WERI-Rb-1 (cell line): ENCODE measurements at regions not wholly inside any gene's neighbourhood (a gene's known extent, or its start where the extent isn't known, plus 50 kb on each side); places are given as distances from the start of the nearest gene placed in this dataset.

Experiments used
- DNase-seq: peaks from one replicate; pipeline ENCODE4 v3.0.0-alpha.2; 2020
- H3K27ac ChIP-seq: fragments of 250-450 bp; sonication (Bioruptor Pico); 2 replicates; pipeline ENCODE4 v1.5.1; 2020; ENCODE audit warnings: mild to moderate bottlenecking, moderate library complexity
- H3K27me3 ChIP-seq: fragments of 250-450 bp; sonication (Bioruptor Pico); 2 replicates; pipeline ENCODE4 v1.5.1; 2021; ENCODE audit warnings: mild to moderate bottlenecking, low read depth, moderate library complexity; ENCODE audit not compliant: insufficient read depth, severe bottlenecking
- H3K36me3 ChIP-seq: fragments of 250-450 bp; sonication (Bioruptor Pico); 2 replicates; pipeline ENCODE4 v1.5.1; 2020; ENCODE audit warnings: mild to moderate bottlenecking, moderate library complexity
- H3K4me3 ChIP-seq: 2 replicates; pipeline ENCODE4 v1.5.1; 2011; ENCODE audit warnings: low read depth, mild to moderate bottlenecking, control low read depth, low read length
- H3K9me3 ChIP-seq: fragments of 250-450 bp; sonication (Bioruptor Pico); 2 replicates; pipeline ENCODE4 v1.5.1; 2021; ENCODE audit warnings: mild to moderate bottlenecking, moderate library complexity; ENCODE audit not compliant: severe bottlenecking
- CTCF ChIP-seq: IDR thresholded peaks from 2 replicates; pipeline ENCODE4 v1.5.1; 2011; ENCODE audit warnings: low read depth, mild to moderate bottlenecking, control low read depth, inconsistent platforms, low read length

DNA sequence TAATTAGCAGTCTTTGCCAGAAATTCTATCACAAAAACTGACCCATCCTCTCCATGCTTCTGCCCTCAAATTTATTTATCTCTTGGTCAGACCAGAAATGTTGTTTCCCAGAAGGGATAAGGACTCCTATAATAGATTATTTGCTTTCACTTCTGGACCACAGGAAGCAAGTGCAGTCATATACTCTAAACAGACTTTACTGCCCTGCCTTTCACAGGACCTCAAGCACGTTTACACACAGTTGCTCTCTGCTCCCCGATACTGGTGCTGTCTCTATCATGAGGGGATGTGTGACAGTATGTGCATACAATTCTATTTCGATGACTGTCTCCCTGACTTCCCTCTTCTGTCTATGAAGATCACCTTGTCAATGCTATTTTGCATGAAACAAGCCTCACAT, 205.5 kb upstream of the TGFBR2 start:
- Histone ChIP-seq H3K4me3 (no peak overlapping the region), H3K27ac (no peak overlapping the region), H3K9me3 (no peaks in the 10 kb centered on the region), H3K27me3 (no peaks in the 10 kb centered on the region), H3K36me3 (no peaks in the 10 kb centered on the region)
- TF ChIP-seq CTCF = no peak
- DNase-seq = no peak

GRCh38 chr3:30401971-30402370, 204.4 kb upstream of the TGFBR2 start:
- Histone ChIP-seq H3K27ac (no peak overlapping the region), H3K27me3 (no peaks in the 10 kb centered on the region), H3K4me3 (no peak overlapping the region), H3K36me3 (no peaks in the 10 kb centered on the region), H3K9me3 (no peaks in the 10 kb centered on the region)
- no peak for DNase-seq
- TF ChIP-seq CTCF = no peak

DNA sequence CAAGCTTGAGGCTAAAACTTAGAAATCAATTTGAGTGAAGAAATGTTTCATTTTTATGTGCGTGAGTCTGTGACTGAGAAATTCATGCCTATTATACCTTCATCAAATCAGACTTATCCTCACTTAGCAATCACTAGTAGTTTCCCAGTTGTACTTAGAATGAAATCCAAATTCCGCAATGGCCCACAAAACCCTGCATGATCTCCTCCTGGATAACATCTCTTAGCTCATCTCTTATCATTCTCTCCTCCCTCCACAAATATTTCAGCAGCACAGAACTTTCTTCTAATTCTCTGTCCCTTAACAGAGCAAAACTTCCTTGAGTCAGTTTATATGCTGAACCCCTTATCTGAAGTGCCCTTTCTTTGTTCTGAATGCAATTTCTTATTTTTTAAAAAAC, 198.8 kb upstream of the TGFBR2 start:
- H3K36me3 ChIP-seq = no peaks in the 10 kb centered on the region
- TF ChIP-seq CTCF = no peak
- H3K9me3 ChIP-seq = no peaks in the 10 kb centered on the region

GRCh38 chr3:30408105-30408557, 198.3 kb upstream of the TGFBR2 start:
- no peak for TF ChIP-seq CTCF
- Histone ChIP-seq H3K36me3 (no peaks in the 10 kb centered on the region), H3K27ac (no peak overlapping the region), H3K4me3 (no peak overlapping the region), H3K9me3 (no peaks in the 10 kb centered on the region), H3K27me3 (no peaks in the 10 kb centered on the region)
- DNase-seq = no peak

More for the DNA sequence above, 198.8 kb upstream of the TGFBR2 start:
- Histone ChIP-seq H3K4me3 (no peak overlapping the region), H3K27ac (no peak overlapping the region), H3K27me3 (no peaks in the 10 kb centered on the region)
- DNase-seq = no peak

DNA sequence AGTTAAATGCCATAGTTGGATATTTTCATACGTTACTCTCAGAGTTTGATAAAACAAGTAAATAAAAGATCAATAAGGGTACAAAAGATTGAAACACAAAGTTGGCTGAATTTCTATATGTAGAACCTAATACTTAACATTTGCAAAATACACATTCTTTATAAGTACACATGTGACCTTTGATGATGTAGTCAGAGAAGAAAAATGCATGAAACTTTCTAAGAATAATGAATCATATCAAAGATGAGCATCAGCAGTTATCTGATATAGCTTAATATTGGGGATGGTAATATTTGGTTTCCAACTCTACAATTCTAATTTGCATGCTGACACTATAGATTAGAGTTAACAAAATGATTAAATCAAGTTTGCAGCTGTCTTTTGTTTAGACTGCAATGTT, 188.0 kb upstream of the TGFBR2 start:
- H3K27ac ChIP-seq = no peak overlapping the region
- DNase-seq = no peak
- no peak overlapping the region for H3K4me3 ChIP-seq
- H3K36me3 ChIP-seq = no peaks in the 10 kb centered on the region
- no peaks in the 10 kb centered on the region for H3K9me3 ChIP-seq
- no peaks in the 10 kb centered on the region for H3K27me3 ChIP-seq
- no peak for TF ChIP-seq CTCF

GRCh38 chr3:30421266-30421665, 185.1 kb upstream of the TGFBR2 start:
- Histone ChIP-seq H3K36me3 (no peaks in the 10 kb centered on the region), H3K27me3 (no peaks in the 10 kb centered on the region), H3K27ac (no peak overlapping the region), H3K9me3 (no peaks in the 10 kb centered on the region), H3K4me3 (no peak overlapping the region)
- DNase-seq = no peak
- TF ChIP-seq CTCF = no peak
